T-helper 1 cell treated with Interleukin-12 subunit alpha and Interleukin-12 subunit beta and Interleukin-4 antibody, amounts not matched to agents 30 μg/mL and 1 μg/mL, for 36 hours (primary cell): ENCODE measurements at regions not wholly inside any gene's neighbourhood (a gene's known extent, or its start where the extent isn't known, plus 50 kb on each side); places are given as distances from the start of the nearest gene placed in this dataset.
"Not testable (repeated sequence)": the region's sequence is repeated elsewhere in the genome, so short reads cannot be mapped to it uniquely, and the experiment has no call there.

Experiments used
- H3K27ac Mint-ChIP-seq: one replicate; pipeline ENCODE4 v1.8.0; 2021; ENCODE audit warnings: mild to moderate bottlenecking, mixed read lengths
- H3K27me3 Mint-ChIP-seq: one replicate; pipeline ENCODE4 v1.8.0; 2021; ENCODE audit warnings: low read depth, mixed read lengths
- H3K36me3 Mint-ChIP-seq: one replicate; pipeline ENCODE4 v1.8.0; 2021; ENCODE audit warnings: low read depth, mixed read lengths
- H3K4me1 Mint-ChIP-seq: one replicate; pipeline ENCODE4 v1.8.0; 2021; ENCODE audit warnings: low read depth, mixed read lengths
- H3K4me3 Mint-ChIP-seq: one replicate; pipeline ENCODE4 v1.8.0; 2021; ENCODE audit warnings: mild to moderate bottlenecking, moderate library complexity, mixed read lengths
- H3K9me3 Mint-ChIP-seq: one replicate; pipeline ENCODE4 v1.8.0; 2021; ENCODE audit warnings: mixed read lengths

GRCh38 chr4:179029683-179030082, 1587.4 kb upstream of the AGA start:
- Mint-ChIP-seq H3K4me1 (no peaks in the 10 kb centered on the region), H3K27me3 (no peaks in the 10 kb centered on the region), H3K27ac (no peak overlapping the region), H3K9me3 (peaks cover 20% of the 10 kb centered on the region), H3K36me3 (no peaks in the 10 kb centered on the region), H3K4me3 (no peak overlapping the region)

- H3K4me1 Mint-ChIP-seq, result no peaks in the 10 kb centered on the region
- peaks cover 3% of the 10 kb centered on the region for H3K9me3 Mint-ChIP-seq
- H3K27me3 Mint-ChIP-seq, result no peaks in the 10 kb centered on the region
- H3K36me3 Mint-ChIP-seq, result no peaks in the 10 kb centered on the region
- no peak overlapping the region for H3K4me3 Mint-ChIP-seq
- no peak overlapping the region for H3K27ac Mint-ChIP-seq
Measured at GRCh38 chr4:179040259-179040658, 1598.0 kb upstream of the AGA start.

DNA sequence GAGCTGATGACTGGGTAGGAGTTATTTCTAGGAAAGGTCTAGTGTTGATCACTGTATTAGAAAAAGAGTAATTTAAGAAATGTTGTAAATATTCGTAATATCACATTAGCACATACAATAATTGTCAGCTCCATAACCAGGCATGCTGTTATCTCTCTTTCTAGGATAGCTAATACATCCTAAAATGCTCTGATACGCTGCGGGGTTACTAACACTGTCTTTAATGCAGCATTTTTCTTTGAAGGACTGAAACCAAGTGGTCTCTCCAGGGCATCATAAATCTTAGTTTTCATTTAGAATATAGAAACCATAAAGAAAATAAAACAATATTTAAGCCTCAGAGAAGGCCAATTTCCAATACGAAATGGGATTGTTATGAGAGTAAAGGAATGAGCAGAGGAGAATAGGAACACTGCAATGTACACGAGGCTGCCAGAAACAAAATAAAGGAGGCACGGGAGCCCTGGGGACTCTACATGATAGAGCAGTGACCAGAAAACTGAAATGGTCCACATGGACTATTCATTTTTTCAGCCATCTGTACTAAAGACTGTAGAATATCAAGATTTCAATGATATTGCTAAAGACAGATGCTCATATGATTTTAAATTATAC, 1606.7 kb upstream of the AGA start:
- Mint-ChIP-seq H3K9me3 (peaks cover 14% of the 10 kb centered on the region), H3K36me3 (no peaks in the 10 kb centered on the region), H3K27me3 (no peaks in the 10 kb centered on the region), H3K27ac (no peak overlapping the region), H3K4me1 (no peaks in the 10 kb centered on the region), H3K4me3 (no peak overlapping the region)

- H3K27me3 Mint-ChIP-seq, result no peaks in the 10 kb centered on the region
- peaks cover 10% of the 10 kb centered on the region for H3K9me3 Mint-ChIP-seq
- no peak overlapping the region for H3K4me3 Mint-ChIP-seq
- no peaks in the 10 kb centered on the region for H3K36me3 Mint-ChIP-seq
- no peak overlapping the region for H3K27ac Mint-ChIP-seq
- no peaks in the 10 kb centered on the region for H3K4me1 Mint-ChIP-seq
Measured at GRCh38 chr4:179051206-179051605, 1609.0 kb upstream of the AGA start.

DNA sequence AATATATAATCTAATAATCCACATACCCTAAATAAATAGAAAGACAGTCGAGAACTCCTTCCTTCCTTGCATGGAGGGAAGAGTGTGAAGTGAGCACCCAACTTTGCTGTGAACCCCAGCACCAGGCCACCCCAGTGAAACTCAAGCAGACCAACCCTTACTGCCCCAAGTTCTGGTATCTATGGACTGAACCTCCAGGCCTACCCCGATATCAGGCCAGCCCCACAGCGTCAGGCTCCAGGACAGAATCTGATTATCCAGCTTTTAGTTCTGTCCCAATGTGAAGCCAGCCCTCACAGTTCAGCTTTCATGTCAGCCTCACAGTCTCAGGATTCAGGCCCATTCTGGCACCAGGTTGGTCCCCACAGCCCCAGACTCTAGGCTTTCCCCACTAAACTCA, 1617.2 kb upstream of the AGA start:
- Mint-ChIP-seq H3K4me3 (no peak overlapping the region), H3K9me3 (peaks cover 8% of the 10 kb centered on the region), H3K27me3 (no peaks in the 10 kb centered on the region), H3K27ac (no peak overlapping the region), H3K36me3 (no peaks in the 10 kb centered on the region), H3K4me1 (no peaks in the 10 kb centered on the region)

- H3K27ac Mint-ChIP-seq, H3K9me3 Mint-ChIP-seq, H3K4me1 Mint-ChIP-seq, H3K36me3 Mint-ChIP-seq, H3K27me3 Mint-ChIP-seq, H3K4me3 Mint-ChIP-seq: not testable (repeated sequence)
Measured at GRCh38 chr4:179066254-179066653, 1624.0 kb upstream of the AGA start.

DNA sequence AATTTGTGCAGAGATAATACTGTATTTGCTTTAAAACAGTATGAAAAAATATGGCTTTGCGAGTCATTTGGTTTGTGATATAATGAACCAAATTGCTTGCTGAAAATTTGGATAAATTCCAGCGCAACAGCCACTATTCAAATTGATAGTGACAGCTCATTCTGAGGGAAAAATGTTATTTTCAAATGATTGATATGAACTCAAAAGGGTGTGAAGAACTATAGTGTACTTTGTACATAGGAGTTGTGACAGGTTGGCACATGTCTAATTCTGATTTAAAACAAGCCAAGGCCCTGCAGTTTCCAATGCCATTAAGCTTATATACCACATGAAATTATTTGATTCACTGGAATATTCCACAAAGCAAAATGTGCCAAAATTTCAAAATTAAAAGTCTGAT, 1628.9 kb upstream of the AGA start:
- Mint-ChIP-seq H3K4me3 (no peak overlapping the region), H3K4me1 (no peaks in the 10 kb centered on the region)

GRCh38 chr4:179076865-179077264, 1634.6 kb upstream of the AGA start:
- Mint-ChIP-seq H3K4me3 (no peak overlapping the region), H3K4me1 (no peaks in the 10 kb centered on the region), H3K9me3 (peaks cover 17% of the 10 kb centered on the region), H3K27ac (no peak overlapping the region), H3K36me3 (no peaks in the 10 kb centered on the region), H3K27me3 (no peaks in the 10 kb centered on the region)

More for the DNA sequence above, 1628.9 kb upstream of the AGA start:
- Mint-ChIP-seq H3K36me3 (no peaks in the 10 kb centered on the region), H3K27ac (no peak overlapping the region), H3K9me3 (peaks cover 15% of the 10 kb centered on the region), H3K27me3 (no peaks in the 10 kb centered on the region)

- Mint-ChIP-seq H3K27ac (no peak overlapping the region), H3K36me3 (no peaks in the 10 kb centered on the region), H3K4me1 (no peaks in the 10 kb centered on the region), H3K9me3 (no peaks in the 10 kb centered on the region), H3K4me3 (no peak overlapping the region), H3K27me3 (no peaks in the 10 kb centered on the region)
Measured at GRCh38 chr4:179095585-179096221, 1653.5 kb upstream of the AGA start.

- no peaks in the 10 kb centered on the region for H3K36me3 Mint-ChIP-seq
- no peaks in the 10 kb centered on the region for H3K27me3 Mint-ChIP-seq
- no peak overlapping the region for H3K27ac Mint-ChIP-seq
- H3K4me1 Mint-ChIP-seq, result no peaks in the 10 kb centered on the region
- no peak overlapping the region for H3K4me3 Mint-ChIP-seq
- H3K9me3 Mint-ChIP-seq, result no peaks in the 10 kb centered on the region
Measured at GRCh38 chr4:179097741-179098140, 1655.5 kb upstream of the AGA start.

DNA sequence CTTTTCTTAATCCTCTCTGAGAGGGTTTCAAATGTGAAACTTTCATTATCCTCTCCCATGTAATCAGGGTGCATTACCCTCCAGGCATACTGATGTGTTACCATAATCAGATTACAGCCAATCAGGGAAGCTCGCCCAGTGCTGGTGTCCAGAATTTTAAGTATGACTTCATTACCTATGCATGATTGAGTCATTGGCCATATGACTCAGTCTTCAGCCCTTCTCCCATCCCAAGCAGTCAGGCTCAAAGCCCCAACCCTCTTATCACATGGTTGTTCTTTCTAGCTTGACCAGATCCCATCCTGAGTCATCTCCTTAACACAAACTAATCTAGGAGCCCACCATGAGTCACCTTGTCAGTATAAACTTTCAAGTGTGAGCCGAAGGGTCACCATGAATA, 1668.1 kb upstream of the AGA start:
- Mint-ChIP-seq H3K36me3 (no peaks in the 10 kb centered on the region), H3K4me1 (no peaks in the 10 kb centered on the region), H3K9me3 (no peaks in the 10 kb centered on the region), H3K4me3 (no peak overlapping the region), H3K27ac (no peak overlapping the region), H3K27me3 (no peaks in the 10 kb centered on the region)

DNA sequence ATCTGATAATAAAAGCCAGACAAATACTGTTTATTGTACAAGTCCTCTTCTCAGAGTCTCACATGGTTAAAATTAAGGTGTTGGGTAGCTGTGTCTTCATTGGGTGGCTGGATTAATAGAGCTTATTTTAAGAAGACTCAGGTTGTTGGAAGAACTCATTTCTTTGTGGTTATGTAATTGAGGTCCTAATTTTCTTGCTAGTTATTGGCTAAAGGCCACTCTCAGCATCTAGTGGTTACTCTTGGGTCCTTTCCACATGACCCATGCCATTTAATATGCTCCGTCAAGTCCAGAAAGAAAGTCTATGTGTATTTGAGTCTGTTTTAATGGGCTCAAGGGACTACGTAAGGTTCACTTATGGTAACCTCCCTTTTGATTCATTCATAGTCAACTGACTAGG, 1668.6 kb upstream of the AGA start:
- H3K27ac Mint-ChIP-seq, result no peak overlapping the region
- H3K4me1 Mint-ChIP-seq, result no peaks in the 10 kb centered on the region
- no peaks in the 10 kb centered on the region for H3K36me3 Mint-ChIP-seq
- no peaks in the 10 kb centered on the region for H3K27me3 Mint-ChIP-seq
- no peak overlapping the region for H3K4me3 Mint-ChIP-seq
- H3K9me3 Mint-ChIP-seq, result no peaks in the 10 kb centered on the region

GRCh38 chr4:179112441-179113170, 1670.4 kb upstream of the AGA start:
- Mint-ChIP-seq H3K36me3 (no peaks in the 10 kb centered on the region), H3K9me3 (no peaks in the 10 kb centered on the region)

GRCh38 chr4:179114615-179115014, 1672.4 kb upstream of the AGA start:
- Mint-ChIP-seq H3K27ac (no peak overlapping the region), H3K9me3 (no peaks in the 10 kb centered on the region), H3K4me3 (no peak overlapping the region), H3K4me1 (no peaks in the 10 kb centered on the region), H3K36me3 (no peaks in the 10 kb centered on the region), H3K27me3 (no peaks in the 10 kb centered on the region)

More at GRCh38 chr4:179112441-179113170, 1670.4 kb upstream of the AGA start:
- no peaks in the 10 kb centered on the region for H3K4me1 Mint-ChIP-seq
- no peaks in the 10 kb centered on the region for H3K27me3 Mint-ChIP-seq
- no peak overlapping the region for H3K27ac Mint-ChIP-seq
- no peak overlapping the region for H3K4me3 Mint-ChIP-seq

DNA sequence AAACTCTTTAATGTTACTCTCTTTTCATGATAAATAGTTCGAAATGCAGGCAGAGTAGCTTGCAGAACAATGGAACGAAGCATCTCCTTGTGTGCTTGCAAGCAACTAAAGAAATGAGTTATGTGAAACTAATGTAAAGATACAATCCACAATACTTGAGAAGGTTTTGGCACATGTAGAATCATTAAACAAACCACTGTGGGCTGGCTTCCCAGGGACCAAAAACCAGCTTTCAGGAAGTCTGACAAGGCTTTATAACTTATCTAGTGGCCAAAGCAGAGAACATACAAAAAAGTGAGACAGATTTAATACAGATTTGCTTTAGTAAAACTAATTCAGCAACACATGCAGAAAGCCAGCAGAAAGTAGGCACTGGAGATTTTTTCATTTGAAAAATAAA, 1673.8 kb upstream of the AGA start:
- no peaks in the 10 kb centered on the region for H3K36me3 Mint-ChIP-seq
- no peaks in the 10 kb centered on the region for H3K27me3 Mint-ChIP-seq
- H3K4me1 Mint-ChIP-seq, result no peaks in the 10 kb centered on the region
- no peak overlapping the region for H3K4me3 Mint-ChIP-seq
- no peak overlapping the region for H3K27ac Mint-ChIP-seq
- H3K9me3 Mint-ChIP-seq, result no peaks in the 10 kb centered on the region
